ENCODE measurements at regions not wholly inside any gene's neighbourhood (a gene's known extent, or its start where the extent isn't known, plus 50 kb on each side); places are given as distances from the start of the nearest gene placed in this dataset.

- Histone ChIP-seq H3K4me2 (ENCODE audit: low read depth, low read length) (no peak overlapping the region), H2BK15ac (ENCODE audit: low read depth, low read length) (no peak overlapping the region), H3K79me1 (ENCODE audit: low read depth in 1 of 2, low read length in 2 of 2) (no peaks in the 10 kb centered on the region), H3K27ac (ENCODE audit: insufficient read depth, low read length) (no peak overlapping the region), H4K8ac (ENCODE audit: low read depth in 2 of 2, low read length in 2 of 2) (no peak overlapping the region), H4K5ac (ENCODE audit: low read depth, low read length) (no peak overlapping the region), H3K9me3 (ENCODE audit: control insufficient read depth, insufficient read depth, low read length) (peaks cover 3% of the 10 kb centered on the region; the same call in 1 of the 2 replicates), H2BK20ac (ENCODE audit: low read depth, low read length) (no peak overlapping the region), H3K4me3 (ENCODE audit: insufficient read depth, low read depth, low read length) (no peak overlapping the region), H3K18ac (ENCODE audit: low read depth, low read length) (no peak overlapping the region), H2AFZ (replicated peaks; ENCODE audit: low read length, poor library complexity) (no peak overlapping the region), H3K56ac (ENCODE audit: extremely low read depth, insufficient read depth, low read length) (no peak overlapping the region), H4K20me1 (ENCODE audit: insufficient read depth, low read length) (no peaks in the 10 kb centered on the region), H3K4me1 (ENCODE audit: control insufficient read depth, insufficient read depth, low read length) (no peaks in the 10 kb centered on the region), H2BK120ac (ENCODE audit: low read depth, low read length) (no peak overlapping the region), H3K36me3 (ENCODE audit: control insufficient read depth, insufficient read depth, low read length) (no peaks in the 10 kb centered on the region), H2AK9ac (replicated peaks; ENCODE audit: low read depth, low read length, poor library complexity) (no peak overlapping the region), H3K14ac (replicated peaks; ENCODE audit: low read depth, low read length) (no peak overlapping the region), H2BK5ac (ENCODE audit: low read depth, low read length, poor library complexity, severe bottlenecking) (no peak overlapping the region), H3K23ac (ENCODE audit: low read depth, low read length) (no peak overlapping the region), H3K9me1 (ENCODE audit: insufficient read depth, low read length) (no peaks in the 10 kb centered on the region), H3K27me3 (ENCODE audit: control insufficient read depth, insufficient read depth, low read length) (peaks cover 5% of the 10 kb centered on the region; the same call in 1 of the 2 replicates), H3K4ac (ENCODE audit: low read depth, low read length) (no peak overlapping the region), H2AK5ac (ENCODE audit: low read depth, low read length) (no peak overlapping the region), H3K9ac (ENCODE audit: low read depth, low read length) (no peak overlapping the region), H4K91ac (ENCODE audit: insufficient read depth, low read depth, low read length) (no peak overlapping the region)
- dilution Hi-C loops (cut with HindIII; ENCODE audit: low sequenced_read_pairs, unreplicated experiment) (no loop called here), in situ Hi-C loops (cut with MboI; ENCODE audit: low sequenced_read_pairs) (no loop called here), intact Hi-C loops (cut with micrococcal nuclease) (no loop called here)
- WGBS, 2 experiments (ENCODE audit: extremely low coverage in 2 of 2, insufficient read length in 1 of 2): no CpG with 5 or more reads among the region's 3 CpGs
- POLR2A ChIA-PET (ENCODE audit: unreplicated experiment): no interaction called here
- BruUV-seq (replicated peaks): no TSS peak
- TF ChIP-seq FOS (IDR thresholded peaks at IDR 0.05; ENCODE audit: low read depth, low read length) (no peak), NFE2L2 (IDR thresholded peaks at IDR 0.05; ENCODE audit: low read depth, low read length) (no peak)
- TF ChIP-seq, protein P1, sequence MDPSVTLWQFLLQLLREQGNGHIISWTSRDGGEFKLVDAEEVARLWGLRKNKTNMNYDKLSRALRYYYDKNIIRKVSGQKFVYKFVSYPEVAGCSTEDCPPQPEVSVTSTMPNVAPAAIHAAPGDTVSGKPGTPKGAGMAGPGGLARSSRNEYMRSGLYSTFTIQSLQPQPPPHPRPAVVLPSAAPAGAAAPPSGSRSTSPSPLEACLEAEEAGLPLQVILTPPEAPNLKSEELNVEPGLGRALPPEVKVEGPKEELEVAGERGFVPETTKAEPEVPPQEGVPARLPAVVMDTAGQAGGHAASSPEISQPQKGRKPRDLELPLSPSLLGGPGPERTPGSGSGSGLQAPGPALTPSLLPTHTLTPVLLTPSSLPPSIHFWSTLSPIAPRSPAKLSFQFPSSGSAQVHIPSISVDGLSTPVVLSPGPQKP (IDR thresholded peaks at IDR 0.05; ENCODE audit: borderline replicate concordance, low read depth, low read length): no peak
- ATAC-seq (ENCODE audit: low read depth): no peak
- CTCF ChIA-PET: no interaction called here
- no peak for DNase-seq
These were observed 291.3 kb upstream of the PHYHIPL start for GRCh38 chr10:58885146-58885545.
